HL-60 (cell line): ENCODE measurements at regions not wholly inside any gene's neighbourhood (a gene's known extent, or its start where the extent isn't known, plus 50 kb on each side); places are given as distances from the start of the nearest gene placed in this dataset.

Experiments used
- DNase-seq, 2 experiments: peaks; one replicate each; pipeline ENCODE4 v3.0.0-alpha.2; 2010 to 2020; ENCODE audit warnings: low read depth in 1 of 2, low spot score in 1 of 2
- H3K27ac ChIP-seq: fragments of 250-450 bp; sonication (Bioruptor Pico); replicated peaks from 2 replicates; pipeline ENCODE4 v1.5.1; 2020; ENCODE audit warnings: mild to moderate bottlenecking, moderate library complexity
- H3K27me3 ChIP-seq: fragments of 250-450 bp; sonication (Bioruptor Pico); 2 replicates; pipeline ENCODE4 v1.5.1; 2021; ENCODE audit warnings: mild to moderate bottlenecking, moderate library complexity; ENCODE audit not compliant: insufficient read depth, poor library complexity, severe bottlenecking
- H3K4me3 ChIP-seq: replicated peaks from 2 replicates; pipeline ENCODE4 v1.5.1; 2011; ENCODE audit warnings: mild to moderate bottlenecking, control low read depth, low read length; ENCODE audit not compliant: insufficient read depth
- GABPA ChIP-seq: IDR thresholded peaks from 2 replicates; pipeline ENCODE4 v1.6.1; 2012; ENCODE audit warnings: low read depth
- POLR2AphosphoS5 ChIP-seq: IDR thresholded peaks from 2 replicates; pipeline ENCODE4 v1.6.1; 2012; ENCODE audit warnings: low read depth
- SPI1 ChIP-seq: IDR thresholded peaks from 2 replicates; pipeline ENCODE4 v1.6.1; 2012; ENCODE audit warnings: low read depth, mild to moderate bottlenecking, borderline replicate concordance
- TF ChIP-seq, protein P1 (sequence below): IDR thresholded peaks from one replicate; pipeline ENCODE4 v1.5.1; 2011; ENCODE audit warnings: low read length, control low read depth, inconsistent platforms; ENCODE audit not compliant: insufficient read depth
- TF ChIP-seq, protein P2 (sequence below): IDR thresholded peaks from 2 replicates; pipeline ENCODE4 v1.6.1; 2012; ENCODE audit warnings: low read depth; ENCODE audit not compliant: insufficient replicate concordance

DNA sequence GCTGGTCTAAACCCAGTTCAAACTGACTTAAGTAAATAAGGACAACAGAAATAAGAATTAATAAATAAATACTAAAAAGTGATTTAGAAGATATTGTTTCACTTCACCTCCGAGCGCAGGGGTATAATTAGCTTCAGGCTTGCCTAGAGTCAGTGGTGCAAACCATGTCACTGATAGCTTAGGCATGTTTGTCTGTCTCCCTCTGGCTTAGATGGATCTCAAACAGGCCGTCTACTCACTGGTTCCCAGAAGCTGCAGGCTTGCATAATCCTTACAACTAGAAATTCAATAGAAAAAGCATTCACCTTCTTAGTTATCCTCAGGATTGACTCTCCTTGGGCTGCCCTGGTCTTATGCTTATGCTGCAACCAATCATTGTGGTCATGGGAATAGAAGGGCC is 629.8 kb upstream of the WWC1 start:
- TF ChIP-seq, protein P1, sequence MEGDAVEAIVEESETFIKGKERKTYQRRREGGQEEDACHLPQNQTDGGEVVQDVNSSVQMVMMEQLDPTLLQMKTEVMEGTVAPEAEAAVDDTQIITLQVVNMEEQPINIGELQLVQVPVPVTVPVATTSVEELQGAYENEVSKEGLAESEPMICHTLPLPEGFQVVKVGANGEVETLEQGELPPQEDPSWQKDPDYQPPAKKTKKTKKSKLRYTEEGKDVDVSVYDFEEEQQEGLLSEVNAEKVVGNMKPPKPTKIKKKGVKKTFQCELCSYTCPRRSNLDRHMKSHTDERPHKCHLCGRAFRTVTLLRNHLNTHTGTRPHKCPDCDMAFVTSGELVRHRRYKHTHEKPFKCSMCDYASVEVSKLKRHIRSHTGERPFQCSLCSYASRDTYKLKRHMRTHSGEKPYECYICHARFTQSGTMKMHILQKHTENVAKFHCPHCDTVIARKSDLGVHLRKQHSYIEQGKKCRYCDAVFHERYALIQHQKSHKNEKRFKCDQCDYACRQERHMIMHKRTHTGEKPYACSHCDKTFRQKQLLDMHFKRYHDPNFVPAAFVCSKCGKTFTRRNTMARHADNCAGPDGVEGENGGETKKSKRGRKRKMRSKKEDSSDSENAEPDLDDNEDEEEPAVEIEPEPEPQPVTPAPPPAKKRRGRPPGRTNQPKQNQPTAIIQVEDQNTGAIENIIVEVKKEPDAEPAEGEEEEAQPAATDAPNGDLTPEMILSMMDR = no peak
- no peak for TF ChIP-seq POLR2AphosphoS5
- TF ChIP-seq SPI1 = no peak
- TF ChIP-seq, protein P2, sequence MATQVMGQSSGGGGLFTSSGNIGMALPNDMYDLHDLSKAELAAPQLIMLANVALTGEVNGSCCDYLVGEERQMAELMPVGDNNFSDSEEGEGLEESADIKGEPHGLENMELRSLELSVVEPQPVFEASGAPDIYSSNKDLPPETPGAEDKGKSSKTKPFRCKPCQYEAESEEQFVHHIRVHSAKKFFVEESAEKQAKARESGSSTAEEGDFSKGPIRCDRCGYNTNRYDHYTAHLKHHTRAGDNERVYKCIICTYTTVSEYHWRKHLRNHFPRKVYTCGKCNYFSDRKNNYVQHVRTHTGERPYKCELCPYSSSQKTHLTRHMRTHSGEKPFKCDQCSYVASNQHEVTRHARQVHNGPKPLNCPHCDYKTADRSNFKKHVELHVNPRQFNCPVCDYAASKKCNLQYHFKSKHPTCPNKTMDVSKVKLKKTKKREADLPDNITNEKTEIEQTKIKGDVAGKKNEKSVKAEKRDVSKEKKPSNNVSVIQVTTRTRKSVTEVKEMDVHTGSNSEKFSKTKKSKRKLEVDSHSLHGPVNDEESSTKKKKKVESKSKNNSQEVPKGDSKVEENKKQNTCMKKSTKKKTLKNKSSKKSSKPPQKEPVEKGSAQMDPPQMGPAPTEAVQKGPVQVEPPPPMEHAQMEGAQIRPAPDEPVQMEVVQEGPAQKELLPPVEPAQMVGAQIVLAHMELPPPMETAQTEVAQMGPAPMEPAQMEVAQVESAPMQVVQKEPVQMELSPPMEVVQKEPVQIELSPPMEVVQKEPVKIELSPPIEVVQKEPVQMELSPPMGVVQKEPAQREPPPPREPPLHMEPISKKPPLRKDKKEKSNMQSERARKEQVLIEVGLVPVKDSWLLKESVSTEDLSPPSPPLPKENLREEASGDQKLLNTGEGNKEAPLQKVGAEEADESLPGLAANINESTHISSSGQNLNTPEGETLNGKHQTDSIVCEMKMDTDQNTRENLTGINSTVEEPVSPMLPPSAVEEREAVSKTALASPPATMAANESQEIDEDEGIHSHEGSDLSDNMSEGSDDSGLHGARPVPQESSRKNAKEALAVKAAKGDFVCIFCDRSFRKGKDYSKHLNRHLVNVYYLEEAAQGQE = no peak
- TF ChIP-seq GABPA = no peak
- no peak overlapping the region for H3K4me3 ChIP-seq
- H3K27me3 ChIP-seq = no peaks in the 10 kb centered on the region
- no peak for DNase-seq
- H3K27ac ChIP-seq = no peak overlapping the region

DNA sequence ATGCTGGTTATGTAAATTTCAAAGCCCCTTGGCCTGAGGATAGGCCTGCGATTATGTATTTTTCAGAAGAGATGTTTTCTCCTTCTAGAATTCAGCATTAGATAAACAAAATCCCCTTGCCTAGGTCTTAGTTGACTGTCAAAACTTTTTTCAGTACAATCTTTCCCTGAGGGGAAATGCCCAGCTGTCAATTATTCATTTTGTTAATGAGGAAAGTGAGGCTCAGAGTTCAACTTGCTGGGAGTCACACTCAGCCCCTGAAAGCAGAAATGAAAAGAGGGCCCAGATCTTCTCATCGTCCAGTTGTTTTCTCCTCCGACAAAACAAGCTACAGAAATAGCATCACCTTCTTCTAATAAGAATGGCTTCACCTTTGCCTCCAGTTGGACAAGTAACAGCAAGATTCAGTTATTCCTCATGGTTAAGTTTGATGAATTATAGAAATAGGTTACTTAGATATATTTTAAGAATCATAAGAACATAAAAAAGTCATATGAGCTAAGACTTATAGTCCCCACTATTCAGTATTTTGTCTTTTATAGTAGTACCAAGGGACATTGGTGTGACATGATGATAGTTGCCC is 627.1 kb upstream of the WWC1 start:
- no peak for DNase-seq
- Histone ChIP-seq H3K4me3 (no peak overlapping the region), H3K27ac (no peak overlapping the region), H3K27me3 (no peaks in the 10 kb centered on the region)
- TF ChIP-seq GABPA (no peak), SPI1 (no peak), POLR2AphosphoS5 (no peak)
- TF ChIP-seq, protein P2 = no peak
- TF ChIP-seq, protein P1 = no peak

DNA sequence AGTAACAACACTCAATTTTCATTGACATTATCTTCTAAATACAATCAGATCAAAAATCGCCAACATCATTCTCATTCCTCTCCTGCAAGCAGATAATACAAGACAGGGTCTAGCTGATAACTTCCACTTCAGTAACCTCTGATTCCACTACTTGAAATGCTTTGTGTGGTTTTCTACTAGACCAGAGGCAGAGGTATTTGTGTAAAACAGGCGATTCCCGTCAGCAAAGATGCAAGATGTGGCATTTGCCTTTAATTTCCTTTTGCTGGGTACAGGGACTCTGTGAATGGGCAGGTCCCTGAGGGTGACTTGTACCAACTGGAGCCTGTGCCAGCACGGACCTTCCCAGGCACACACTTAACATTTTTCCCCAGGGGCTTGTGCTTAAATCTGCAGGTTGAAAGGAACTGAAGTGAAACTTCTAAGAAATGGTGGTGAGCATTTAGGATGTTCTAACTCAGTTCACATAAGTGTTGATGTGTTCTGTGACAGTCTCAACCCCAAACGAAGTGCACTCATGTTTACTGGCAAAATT is 625.5 kb upstream of the WWC1 start:
- Histone ChIP-seq H3K4me3 (no peak overlapping the region), H3K27ac (no peak overlapping the region), H3K27me3 (no peaks in the 10 kb centered on the region)
- no peak for DNase-seq
- no peak for TF ChIP-seq POLR2AphosphoS5
- TF ChIP-seq, protein P1 = no peak
- TF ChIP-seq SPI1 = no peak
- no peak for TF ChIP-seq GABPA
- TF ChIP-seq, protein P2 = no peak
